HepG2 (cell line): ENCODE measurements at regions not wholly inside any gene's neighbourhood (a gene's known extent, or its start where the extent isn't known, plus 50 kb on each side); places are given as distances from the start of the nearest gene placed in this dataset.

Experiments used
- ATAC-seq: fragments of 200-7000 bp; cut with Tn5 transposase; 3 replicates; pipeline ENCODE4 v1.9.1; 2020; ENCODE audit warnings: mild to moderate bottlenecking, moderate library complexity
- BruUV-seq: library from RNA; stranded (reverse); fragments of 400-500 nt; replicated peaks from 2 replicates; lab custom pipeline; 2021; lab: Mats Ljungman, UMichigan
- CTCF ChIA-PET: fragments of 300-600 bp; formaldehyde crosslinking; extraction: SDS; loops from one replicate; lab custom pipeline; 2021; ENCODE audit warnings: low total read pairs, inconsistent platforms, low intra/inter-chr PET ratio; lab: Yijun Ruan, JAX
- POLR2A ChIA-PET: fragments of 350-600 bp; sonication (Branson Sonifier 250); formaldehyde crosslinking; loops from one replicate; lab custom pipeline; 2020; ENCODE audit warnings: antibody characterized with exemption, inconsistent platforms; lab: Yijun Ruan, JAX
- DNase-seq: peaks from one replicate; pipeline ENCODE4 v3.0.0-alpha.2; 2015; ENCODE audit warnings: low spot score
- FAIRE-seq: peaks from 3 replicates; lab custom pipeline; 2011; peaks lifted over from hg19 to GRCh38; lab: Jason Lieb, UNC
- H2AFZ ChIP-seq: one replicate; pipeline ENCODE4 v1.6.1; 2011; ENCODE audit warnings: low read length, inconsistent platforms
- H3K27ac ChIP-seq: fragments of 300-600 bp; 3 replicates; pipeline ENCODE4 v1.8.0; 2011; ENCODE audit warnings: mixed run types, mild to moderate bottlenecking, mixed read lengths, low read length, inconsistent platforms; ENCODE audit not compliant: insufficient read depth; ENCODE audit errors: extremely low read length
- H3K27me3 ChIP-seq, 2 experiments: fragments of 200-600 bp in 1 of 2; 2 replicates in 1 of 2; 3 replicates in 1 of 2; pipeline versions ENCODE4 v1.6.0 to v1.8.0; 2011; ENCODE audit warnings: low read length in 2 of 2, mild to moderate bottlenecking in 2 of 2, moderate library complexity in 2 of 2, inconsistent platforms in 1 of 2; ENCODE audit not compliant: insufficient read depth in 2 of 2, control insufficient read depth in 1 of 2
- H3K36me3 ChIP-seq, 2 experiments: fragments of 200-600 bp in 1 of 2; replicated peaks in 1 of 2; 2 replicates in 1 of 2; 3 replicates in 1 of 2; pipeline versions ENCODE4 v1.5.1 to v1.8.0; 2011; ENCODE audit warnings: low read length in 2 of 2, inconsistent platforms in 1 of 2; ENCODE audit not compliant: insufficient read depth in 2 of 2, control insufficient read depth in 1 of 2
- H3K4me1 ChIP-seq: 2 replicates; pipeline ENCODE4 v1.5.1; 2012; ENCODE audit warnings: low read length, inconsistent platforms; ENCODE audit not compliant: insufficient read depth
- H3K4me2 ChIP-seq: 2 replicates; pipeline ENCODE4 v1.6.0; 2011; ENCODE audit warnings: low read depth, low read length, inconsistent platforms
- H3K4me3 ChIP-seq, 3 experiments: fragments of 200-600 bp in 1 of 3; sonication (generic), shearing (Covaris generic) in 1 of 3; replicated peaks in 1 of 3; 2 replicates each; pipeline ENCODE4 v1.5.1; 2011 to 2016; ENCODE audit warnings: low read length in 3 of 3, inconsistent platforms in 2 of 3, low read depth in 2 of 3, mild to moderate bottlenecking in 2 of 3, control low read depth in 1 of 3, mixed read lengths in 1 of 3; ENCODE audit not compliant: insufficient read depth in 1 of 3
- H3K79me2 ChIP-seq: one replicate; pipeline ENCODE4 v1.6.1; 2011; ENCODE audit warnings: low read length, inconsistent platforms; ENCODE audit not compliant: insufficient read depth
- H3K9ac ChIP-seq: 2 replicates; pipeline ENCODE4 v1.6.0; 2011; ENCODE audit warnings: mild to moderate bottlenecking, low read depth, low read length, inconsistent platforms; ENCODE audit not compliant: insufficient read depth
- H3K9me3 ChIP-seq: 2 replicates; pipeline ENCODE4 v1.5.1; 2012; ENCODE audit warnings: mild to moderate bottlenecking, low read length
- H4K20me1 ChIP-seq: 2 replicates; pipeline ENCODE4 v1.6.0; 2011; ENCODE audit warnings: inconsistent platforms, mild to moderate bottlenecking, low read length, moderate library complexity; ENCODE audit not compliant: insufficient read depth
- ELF3 ChIP-seq: IDR thresholded peaks from 2 replicates; pipeline ENCODE4 v1.6.1; 2016; ENCODE audit warnings: missing genetic modification reagents, missing compliant biosample characterization
- KAT8 ChIP-seq: IDR thresholded peaks from 2 replicates; pipeline ENCODE4 v1.6.1; 2016; ENCODE audit warnings: missing genetic modification reagents, missing compliant biosample characterization
- KDM1A ChIP-seq: IDR thresholded peaks from 2 replicates; pipeline ENCODE4 v1.6.1; 2016; ENCODE audit warnings: missing compliant biosample characterization
- KDM2A ChIP-seq: sonication (generic); formaldehyde crosslinking; IDR thresholded peaks from 2 replicates; pipeline ENCODE4 v1.4.0; 2020; ENCODE audit warnings: low read depth, missing genetic modification reagents, borderline replicate concordance
- MAFF ChIP-seq: IDR thresholded peaks from 2 replicates; pipeline ENCODE4 v1.6.1; 2011; ENCODE audit warnings: low read depth, low read length, improper control_type of control experiment
- MAFK ChIP-seq, 2 experiments: IDR thresholded peaks in 1 of 2; conservative IDR thresholded peaks in 1 of 2; 2 replicates each; pipeline ENCODE4 v1.6.1; 2011; ENCODE audit warnings: improper control_type of control experiment in 2 of 2, low read length in 2 of 2
- NFIC ChIP-seq: IDR thresholded peaks from 2 replicates; pipeline ENCODE4 v1.6.1; 2012; ENCODE audit warnings: mild to moderate bottlenecking, low read length, inconsistent platforms
- PHF21A ChIP-seq: sonication (generic); formaldehyde crosslinking; IDR thresholded peaks from 2 replicates; pipeline ENCODE4 v1.5.0; 2020; ENCODE audit warnings: mild to moderate bottlenecking, missing genetic modification reagents
- ZFP62 ChIP-seq: sonication (generic); formaldehyde crosslinking; IDR thresholded peaks from 2 replicates; pipeline ENCODE4 v1.4.0; 2020; ENCODE audit warnings: missing genetic modification reagents
- ZNF331 ChIP-seq: sonication (generic); formaldehyde crosslinking; IDR thresholded peaks from 2 replicates; pipeline ENCODE4 v1.4.0; 2020; ENCODE audit warnings: missing genetic modification reagents
- ZNF468 ChIP-seq: sonication (generic); formaldehyde crosslinking; IDR thresholded peaks from 2 replicates; pipeline ENCODE4 v1.8.0; 2022; ENCODE audit warnings: mild to moderate bottlenecking, moderate library complexity, missing genetic modification reagents
- ZNF766 ChIP-seq: sonication (generic); formaldehyde crosslinking; IDR thresholded peaks from 2 replicates; pipeline ENCODE4 v1.5.0; 2020; ENCODE audit warnings: missing genetic modification reagents, borderline replicate concordance
- WGBS: methylation state at CpG from one replicate; pipeline ENCODE4 v1.1.6; 2017; ENCODE audit warnings: low lambda C conversion rate; 5-methylcytosine and 5-hydroxymethylcytosine counted together
- in situ Hi-C: cut with HindIII; loops from 2 replicates; pipeline ENCODE4 v1.10.0; 2017; ENCODE audit warnings: low pct_unique_long_range_greater_than_20kb; ENCODE audit not compliant: extremely low pct_ligation_motif_present
- intact Hi-C: fragments of 100-400 bp; cut with micrococcal nuclease; formaldehyde crosslinking; loops from one replicate; pipeline ENCODE4 v1.10.0; 2022; ENCODE audit not compliant: unreplicated experiment

- FAIRE-seq = no peak
- H3K9me3 ChIP-seq = no peaks in the 10 kb centered on the region
- no peak overlapping the region for H3K27ac ChIP-seq
- ChIA-PET POLR2A (no interaction called here), CTCF (no interaction called here)
- no TSS peak for BruUV-seq
- in situ Hi-C loops = no loop called here
- peaks cover 15% of the 10 kb centered on the region; the same call in 1 of the 2 replicates for H3K4me1 ChIP-seq
- no peak for DNase-seq
- H3K4me3 ChIP-seq = no peak overlapping the region
- no peaks in the 10 kb centered on the region for H3K27me3 ChIP-seq
- no peak for ATAC-seq
- no peak overlapping the region for H2AFZ ChIP-seq
- no peaks in the 10 kb centered on the region for H3K79me2 ChIP-seq
- no peaks in the 10 kb centered on the region for H3K36me3 ChIP-seq
- WGBS = 91% methylated on average over 10 of the region's 10 CpGs
- TF ChIP-seq ZFP62 = no peak
- TF ChIP-seq ZNF468 (CRISPR knock-in tag) = no peak
- TF ChIP-seq ZNF766 (CRISPR knock-in tag) = no peak
- TF ChIP-seq ZNF331 (CRISPR knock-in tag) = no peak
- TF ChIP-seq PHF21A (CRISPR knock-in tag) = no peak
- TF ChIP-seq KDM1A (CRISPR knock-in tag) = no peak
- no peak for TF ChIP-seq ELF3 (CRISPR knock-in tag)
- TF ChIP-seq KDM2A (CRISPR knock-in tag) = no peak
- TF ChIP-seq MAFK (conservative IDR thresholded peaks at IDR 0.05 in 1 of 2, IDR thresholded peaks at IDR 0.05 in 1 of 2; ENCODE audit: low read length in 2 of 2) = peak; percentile 93 to 95
- no peak for TF ChIP-seq NFIC
- peak; percentile 91 for TF ChIP-seq MAFF
- TF ChIP-seq KAT8 = no peak
- intact Hi-C loops = no loop called here
- no peak overlapping the region for H3K4me2 ChIP-seq
- no peaks in the 10 kb centered on the region for H4K20me1 ChIP-seq
- no peak overlapping the region for H3K9ac ChIP-seq
These were observed 103.8 kb upstream of the KLF13 start for GRCh38 chr15:31222773-31223341.
